ENCODE measurements at regions not wholly inside any gene's neighbourhood (a gene's known extent, or its start where the extent isn't known, plus 50 kb on each side); places are given as distances from the start of the nearest gene placed in this dataset.

- H3K4me2 ChIP-seq = no peak overlapping the region
- POLR2A ChIA-PET = interaction anchor here (0.6 kb wide), 1 partner anchor 764 kb away, joined by 4 read pairs; no protein-coding TSS in a partner anchor
- CTCF ChIA-PET = interaction anchor here (0.7 to 1.4 kb wide), 5 partner anchors 18 to 791 kb away, joined by 3 to 4 read pairs (median 3); no protein-coding TSS in a partner anchor
- H3K4me1 ChIP-seq (ENCODE audit: control insufficient read depth in 1 of 2, insufficient read depth in 2 of 2, low read depth in 1 of 2, low read length in 1 of 2) = no peaks in the 10 kb centered on the region
- no peaks in the 10 kb centered on the region for H3K9me3 ChIP-seq
- H2AFZ ChIP-seq (ENCODE audit: low read depth) = no peak overlapping the region
- H4K20me1 ChIP-seq (ENCODE audit: insufficient read depth) = no peaks in the 10 kb centered on the region
- H3K79me2 ChIP-seq (ENCODE audit: insufficient read depth) = no peaks in the 10 kb centered on the region
- H3K4me3 ChIP-seq (ENCODE audit: low read depth in 2 of 2, low read length in 1 of 2) = no peak overlapping the region
- no peaks in the 10 kb centered on the region for H3K36me3 ChIP-seq (replicated peaks in 1 of 2; ENCODE audit: control insufficient read depth in 1 of 2, insufficient read depth in 2 of 2, low read length in 1 of 2)
- no peak for TF ChIP-seq JUND (IDR thresholded peaks at IDR 0.05)
- TF ChIP-seq RAD21 (IDR thresholded peaks at IDR 0.05; ENCODE audit: low read length) = peak; percentile 56
- peak; percentile 68 for TF ChIP-seq SMC3 (IDR thresholded peaks at IDR 0.05; ENCODE audit: low read depth, low read length)
- TF ChIP-seq CTCF (IDR thresholded peaks at IDR 0.05) = peak; percentile 59
- no peak for TF ChIP-seq PBX3 (IDR thresholded peaks at IDR 0.05)
- TF ChIP-seq TCF12 (IDR thresholded peaks at IDR 0.05) = no peak
- no peaks in the 10 kb centered on the region for H3K9me2 ChIP-seq
- no peaks in the 10 kb centered on the region for H3F3A ChIP-seq (replicated peaks; ENCODE audit: insufficient read depth)
- H3K27ac ChIP-seq (ENCODE audit: low read depth in 2 of 2, low read length in 1 of 2) = no peak overlapping the region
- 28% methylated on average over 5 of the region's 5 CpGs for WGBS (ENCODE audit: low lambda C conversion rate)
- no peak overlapping the region for H3K9ac ChIP-seq
- no peaks in the 10 kb centered on the region for H3K27me3 ChIP-seq (ENCODE audit: insufficient read depth)
- DNase-seq = peak; percentile 18
Observed at GRCh38 chr11:88231894-88232482, 56.7 kb upstream of the RAB38 start.

GRCh38 chr11:88229303-88229702, 54.1 kb upstream of the RAB38 start:
- Histone ChIP-seq H3K9ac (no peak overlapping the region), H3F3A (replicated peaks; ENCODE audit: insufficient read depth) (no peaks in the 10 kb centered on the region), H4K20me1 (ENCODE audit: insufficient read depth) (no peaks in the 10 kb centered on the region), H3K4me1 (ENCODE audit: control insufficient read depth in 1 of 2, insufficient read depth in 2 of 2, low read depth in 1 of 2, low read length in 1 of 2) (no peaks in the 10 kb centered on the region), H3K4me2 (no peak overlapping the region), H3K4me3 (ENCODE audit: low read depth in 2 of 2, low read length in 1 of 2) (no peak overlapping the region), H3K9me2 (no peaks in the 10 kb centered on the region), H3K79me2 (ENCODE audit: insufficient read depth) (no peaks in the 10 kb centered on the region), H3K36me3 (replicated peaks in 1 of 2; ENCODE audit: control insufficient read depth in 1 of 2, insufficient read depth in 2 of 2, low read length in 1 of 2) (no peaks in the 10 kb centered on the region), H3K27me3 (ENCODE audit: insufficient read depth) (no peaks in the 10 kb centered on the region), H3K27ac (ENCODE audit: low read depth in 2 of 2, low read length in 1 of 2) (no peak overlapping the region), H3K9me3 (peaks cover 4% of the 10 kb centered on the region; the same call in 1 of the 2 replicates), H2AFZ (ENCODE audit: low read depth) (no peak overlapping the region)
- ChIA-PET CTCF (interaction anchor here (1.8 kb wide), 1 partner anchor 314 kb away, joined by 3 read pairs; no protein-coding TSS in a partner anchor), POLR2A (no interaction called here)
- DNase-seq = no peak
- TF ChIP-seq MXI1 (IDR thresholded peaks at IDR 0.05; ENCODE audit: low read depth, low read length) = no peak
- no peak for TF ChIP-seq FOSL2 (IDR thresholded peaks at IDR 0.05; ENCODE audit: borderline replicate concordance, low read depth)
- TF ChIP-seq EP300 (IDR thresholded peaks at IDR 0.05; ENCODE audit: borderline replicate concordance in 1 of 2, low read depth in 1 of 2, low read length in 1 of 2) = no peak
- no peak for TF ChIP-seq REST (IDR thresholded peaks at IDR 0.05; ENCODE audit: low read depth, low read length)
- no peak for TF ChIP-seq EZH2phosphoT487 (IDR thresholded peaks at IDR 0.05; ENCODE audit: borderline replicate concordance, low read depth)
- TF ChIP-seq JUND (IDR thresholded peaks at IDR 0.05) = no peak
- TF ChIP-seq RAD21 (IDR thresholded peaks at IDR 0.05; ENCODE audit: low read length) = no peak
- TF ChIP-seq FOXJ3 (CRISPR knock-in tag; IDR thresholded peaks at IDR 0.05) = no peak
- TF ChIP-seq GATA2 (CRISPR knock-in tag; IDR thresholded peaks at IDR 0.05) = no peak

Measured in SK-N-SH (cell line).